ENCODE measurements at regions not wholly inside any gene's neighbourhood (a gene's known extent, or its start where the extent isn't known, plus 50 kb on each side); places are given as distances from the start of the nearest gene placed in this dataset.
"Not testable (repeated sequence)": the region's sequence is repeated elsewhere in the genome, so short reads cannot be mapped to it uniquely, and the experiment has no call there.

DNA sequence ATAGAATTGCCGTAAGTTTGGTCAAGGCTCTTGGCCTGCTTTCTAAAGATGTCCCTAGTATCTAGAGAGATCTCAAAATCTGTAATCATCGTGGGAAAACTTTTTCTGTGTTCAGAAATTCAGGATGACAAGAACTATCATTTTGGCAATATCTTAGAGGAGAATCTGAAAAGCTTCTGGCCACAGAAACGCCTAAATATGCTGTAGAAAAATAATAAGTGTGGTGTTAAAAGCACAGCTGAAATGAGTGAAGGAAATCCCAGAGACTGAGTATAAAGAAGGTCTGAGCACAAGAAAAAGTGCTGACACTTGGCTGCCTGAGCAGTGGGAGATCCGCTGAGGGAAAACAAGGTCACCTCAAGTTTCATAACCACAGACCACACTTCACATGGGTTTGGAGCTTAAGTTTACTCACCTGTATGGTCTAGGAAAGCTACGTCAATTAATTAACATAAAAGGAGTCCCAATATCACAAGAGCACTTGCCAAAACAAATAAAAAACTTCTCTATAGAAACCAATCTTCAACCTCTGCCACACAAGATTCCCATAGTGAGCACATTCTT, 235.2 kb upstream of the IRF2BP2 start:
- DNase-seq (ENCODE audit: low spot score), result no peak

DNA sequence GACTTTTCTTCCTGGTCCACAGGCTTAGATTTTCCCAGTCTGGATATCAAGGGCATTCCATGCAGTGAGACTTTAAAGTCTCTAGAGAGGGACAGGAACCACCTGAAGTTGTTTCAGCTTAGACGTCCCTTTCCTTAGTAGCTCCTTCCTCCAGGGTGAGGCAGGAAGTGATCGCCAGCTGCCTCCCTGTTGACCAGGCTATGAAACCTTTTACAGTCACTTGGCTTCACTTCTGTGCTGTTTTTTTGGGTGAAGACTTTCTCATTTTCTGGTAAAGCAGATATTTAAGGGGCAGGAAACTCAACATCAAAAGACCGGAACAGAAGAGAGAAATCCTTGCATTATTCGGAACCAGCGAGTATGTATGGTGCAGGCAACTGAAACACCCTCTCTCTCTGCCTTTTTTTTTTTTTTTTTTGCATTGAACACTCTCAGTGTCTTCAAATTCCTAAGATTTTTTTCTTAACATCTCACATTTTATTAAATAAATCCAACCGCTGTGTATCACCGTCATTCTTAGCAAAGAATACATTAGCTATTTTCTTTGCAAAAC, 234.6 kb upstream of the IRF2BP2 start:
- DNase-seq (ENCODE audit: low spot score), result peak; percentile 55

DNA sequence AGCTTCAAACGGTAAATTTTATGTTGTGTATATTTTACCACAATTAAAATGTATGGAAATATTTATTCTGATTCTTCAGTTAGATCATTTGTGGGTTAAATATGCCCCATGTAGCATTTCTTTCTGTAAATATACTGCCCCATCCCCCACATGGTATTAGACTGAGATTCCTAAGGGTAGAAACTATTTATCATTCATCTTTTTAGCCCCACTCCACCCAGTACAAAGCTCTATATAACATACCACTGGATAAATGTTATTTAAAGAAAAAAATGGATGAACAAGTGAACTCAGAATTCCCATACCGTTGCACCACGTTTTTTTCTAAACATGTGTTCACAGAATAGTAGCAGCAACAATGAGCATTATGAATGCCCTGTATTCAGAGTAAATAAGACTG, 234.0 kb upstream of the IRF2BP2 start:
- DNase-seq (ENCODE audit: low spot score), result no peak

DNA sequence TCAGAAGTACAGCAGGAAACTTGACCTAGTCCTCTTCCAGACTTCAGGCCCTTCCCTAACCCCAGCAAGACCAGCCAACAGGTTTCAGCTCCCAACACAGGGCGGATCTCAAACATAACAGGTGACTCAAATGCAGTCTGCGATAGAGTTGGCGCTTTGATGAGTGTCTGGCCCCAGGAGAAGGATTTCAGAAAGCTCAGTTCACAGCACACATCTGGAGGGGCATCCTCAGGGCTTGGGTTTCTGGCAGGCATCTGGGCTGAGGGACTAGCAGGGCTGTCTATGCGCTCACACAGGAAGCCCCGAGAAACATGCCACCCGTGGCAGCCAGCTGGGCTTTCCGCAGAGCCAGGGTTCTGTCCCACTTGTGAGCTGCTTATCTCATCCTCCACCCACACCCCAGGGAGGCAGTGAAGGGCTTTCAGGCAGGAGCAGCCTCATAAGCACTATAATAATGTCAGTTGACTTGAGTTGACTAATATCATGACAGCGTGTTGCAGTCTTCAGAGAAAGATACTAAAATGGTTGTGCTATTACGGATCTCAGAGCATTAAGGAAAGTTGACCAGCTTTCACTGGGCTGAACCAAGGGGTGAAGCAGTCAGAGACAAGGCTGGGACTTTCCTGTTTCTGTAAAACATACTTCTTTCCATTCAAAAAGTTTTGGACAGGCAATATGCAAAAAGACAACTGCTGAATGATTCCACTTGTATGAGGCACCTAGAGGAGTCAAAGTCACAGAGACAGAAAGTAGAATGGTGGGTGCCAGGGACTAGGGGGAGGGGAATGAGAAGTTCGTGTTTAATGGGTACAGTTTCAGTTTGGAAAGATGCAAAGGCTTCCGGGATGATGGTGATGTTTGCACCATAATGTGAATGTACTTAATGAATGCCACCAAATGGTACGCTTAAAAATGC, 233.0 kb upstream of the IRF2BP2 start:
- no peak for DNase-seq (ENCODE audit: low spot score)

DNA sequence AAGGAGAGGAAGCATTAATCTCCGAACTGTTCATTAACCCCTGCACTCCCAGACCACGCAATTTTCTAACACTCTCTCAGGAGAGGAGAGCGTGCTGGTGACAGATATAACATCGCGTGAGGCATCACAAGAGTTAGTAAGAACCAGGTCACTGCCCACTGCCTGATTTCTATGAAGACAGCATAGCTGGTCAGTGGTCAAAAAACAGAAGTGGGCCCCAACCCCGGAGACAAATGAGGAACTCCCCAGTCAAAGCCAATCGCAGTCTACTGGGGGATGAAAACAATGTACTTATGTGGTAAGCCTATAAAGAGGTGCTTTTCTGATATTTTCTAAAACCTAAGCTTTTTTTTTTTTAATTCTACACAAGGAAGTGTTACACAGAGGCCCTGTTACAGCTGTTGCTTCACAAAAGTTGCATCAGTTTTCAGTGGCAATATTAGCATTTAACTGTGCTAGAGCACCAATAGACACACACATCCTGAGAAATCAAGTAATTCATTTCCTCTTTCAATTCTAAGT, 231.8 kb upstream of the IRF2BP2 start:
- DNase-seq (ENCODE audit: low spot score), result no peak

DNA sequence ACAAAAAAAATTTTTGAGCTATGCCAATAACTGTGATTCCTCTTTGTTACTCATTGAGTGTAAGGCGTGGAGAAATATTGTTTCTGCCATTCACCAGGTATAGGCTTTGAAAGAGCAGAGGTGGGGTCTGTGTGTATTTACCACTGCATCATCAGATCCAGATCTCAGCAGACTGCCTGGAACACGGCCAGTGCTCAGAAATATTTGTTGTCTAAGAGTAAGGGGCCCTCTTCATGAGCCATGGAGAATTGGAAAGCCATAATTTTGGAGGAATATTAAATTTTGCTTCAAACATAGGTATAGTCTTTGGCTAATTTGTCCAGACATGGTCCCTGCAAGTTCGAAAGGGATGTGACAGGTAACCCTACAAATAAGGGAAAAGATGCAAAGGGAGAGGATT, 231.3 kb upstream of the IRF2BP2 start:
- DNase-seq (ENCODE audit: low spot score), result no peak

DNA sequence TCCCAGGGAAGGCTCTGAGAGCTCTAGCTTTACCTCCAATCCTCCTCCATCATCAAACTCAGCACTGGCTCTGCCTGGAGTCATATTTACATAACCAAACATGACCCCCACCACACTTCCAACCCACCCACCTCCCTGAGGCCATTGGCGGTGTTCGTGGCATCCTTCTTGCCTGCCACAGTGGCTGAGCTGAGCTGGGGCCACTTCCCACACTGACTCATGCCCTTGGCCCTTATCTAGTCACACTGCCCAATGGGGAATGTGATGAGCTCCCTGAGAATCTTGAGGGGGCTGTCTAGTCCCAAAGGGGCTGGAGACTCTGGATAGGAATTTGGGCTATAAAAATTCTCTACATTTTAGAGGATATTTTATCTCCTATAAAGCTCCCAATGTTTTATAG, 230.9 kb upstream of the IRF2BP2 start:
- peak; percentile 41 for DNase-seq (ENCODE audit: low spot score)

DNA sequence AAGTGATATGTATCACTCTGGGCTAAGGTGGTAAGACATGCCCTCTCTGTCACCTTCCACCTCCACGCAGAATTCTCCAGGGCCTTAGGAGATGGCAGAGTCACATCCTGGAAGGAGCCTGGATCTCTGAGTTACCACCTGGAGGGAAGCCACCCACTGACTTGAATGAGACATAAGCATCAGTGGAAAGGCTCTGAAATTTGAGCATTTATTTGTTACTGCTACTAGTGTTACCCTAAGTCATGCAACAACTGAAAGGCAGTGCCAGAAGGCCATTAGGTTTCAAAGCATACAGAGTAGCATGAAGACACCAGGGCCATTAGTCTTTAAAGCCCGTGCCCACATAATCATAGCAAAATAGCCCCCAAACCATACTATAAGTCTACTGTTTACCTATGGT, 230.3 kb upstream of the IRF2BP2 start:
- no peak for DNase-seq (ENCODE audit: low spot score)

DNA sequence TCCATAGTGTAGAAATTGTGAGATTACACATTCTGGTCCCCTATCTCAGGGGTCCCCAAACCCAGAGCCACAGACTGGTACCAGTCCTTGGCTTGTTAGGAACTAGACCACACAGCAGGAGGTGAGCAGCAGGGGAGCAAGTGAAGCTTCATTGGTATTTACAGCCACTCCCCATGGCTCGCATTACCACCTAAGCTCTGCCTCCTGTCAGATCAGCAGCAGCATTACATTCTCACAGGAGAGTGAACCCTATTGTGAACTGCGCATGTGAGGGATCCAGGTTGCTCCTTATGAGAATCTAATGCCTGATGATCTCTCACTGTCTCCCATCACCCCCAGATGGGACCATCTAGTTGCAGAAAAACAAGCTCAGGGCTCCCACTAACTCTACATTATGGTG, 229.7 kb upstream of the IRF2BP2 start:
- peak; percentile 46 for DNase-seq (ENCODE audit: low spot score)

DNA sequence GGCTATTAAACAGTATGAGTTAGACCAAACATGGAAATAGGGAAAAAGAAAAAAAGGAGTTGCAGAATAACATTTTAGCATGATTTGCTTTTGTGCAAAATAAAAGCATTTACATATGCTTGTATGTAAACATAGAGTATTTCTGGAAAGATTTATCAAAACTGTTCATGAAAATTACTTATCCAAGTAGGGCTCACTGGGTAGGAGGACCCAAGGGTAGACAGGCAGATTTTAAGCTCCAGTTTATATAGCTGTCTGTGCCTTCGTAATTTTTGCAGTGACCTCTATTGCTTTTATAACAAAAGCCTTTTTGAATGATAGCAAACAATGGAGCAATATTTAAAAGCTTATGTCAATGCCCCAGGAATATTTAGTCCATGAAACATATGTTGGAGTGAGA, 228.8 kb upstream of the IRF2BP2 start:
- DNase-seq (ENCODE audit: low spot score), result no peak

DNA sequence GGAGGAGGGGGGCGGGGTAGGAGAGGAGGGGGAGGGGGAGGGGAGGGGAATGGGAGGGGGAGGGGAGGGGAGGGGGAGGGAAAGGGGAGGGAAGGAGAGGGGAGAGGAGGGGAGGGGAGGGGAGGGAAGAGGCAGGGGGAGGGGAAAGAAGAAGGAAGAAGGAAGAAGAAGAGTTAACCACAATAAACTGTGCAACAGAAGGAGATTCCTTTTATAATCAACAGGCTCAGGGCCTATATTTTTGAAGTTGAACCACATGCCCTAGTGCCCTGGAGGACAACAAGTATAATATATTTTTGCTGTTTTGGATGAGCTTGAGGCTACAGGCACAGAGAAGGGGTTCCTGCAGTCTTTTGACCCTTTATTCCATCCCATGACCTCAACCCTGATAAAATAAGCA, 228.2 kb upstream of the IRF2BP2 start:
- no peak for DNase-seq (ENCODE audit: low spot score)

DNA sequence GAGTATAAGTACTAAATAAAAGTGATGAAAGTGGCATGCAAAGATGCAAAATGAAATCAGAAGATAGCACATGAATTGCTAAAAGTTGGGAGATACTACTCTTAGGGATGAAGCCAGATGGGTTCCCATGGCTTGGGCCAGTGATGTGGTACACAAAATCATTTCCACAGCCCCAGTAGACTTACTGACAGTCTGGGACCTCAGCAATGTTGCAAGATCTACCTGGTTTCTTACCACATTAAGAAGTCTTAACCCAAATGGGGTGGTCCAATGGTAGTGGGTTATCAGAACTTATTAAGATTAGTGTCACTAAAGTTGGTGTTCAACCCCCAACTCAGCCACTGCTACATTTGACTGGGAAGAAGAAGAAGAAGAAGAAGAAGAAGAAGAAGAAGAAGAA, 227.7 kb upstream of the IRF2BP2 start:
- no peak for DNase-seq (ENCODE audit: low spot score)

DNA sequence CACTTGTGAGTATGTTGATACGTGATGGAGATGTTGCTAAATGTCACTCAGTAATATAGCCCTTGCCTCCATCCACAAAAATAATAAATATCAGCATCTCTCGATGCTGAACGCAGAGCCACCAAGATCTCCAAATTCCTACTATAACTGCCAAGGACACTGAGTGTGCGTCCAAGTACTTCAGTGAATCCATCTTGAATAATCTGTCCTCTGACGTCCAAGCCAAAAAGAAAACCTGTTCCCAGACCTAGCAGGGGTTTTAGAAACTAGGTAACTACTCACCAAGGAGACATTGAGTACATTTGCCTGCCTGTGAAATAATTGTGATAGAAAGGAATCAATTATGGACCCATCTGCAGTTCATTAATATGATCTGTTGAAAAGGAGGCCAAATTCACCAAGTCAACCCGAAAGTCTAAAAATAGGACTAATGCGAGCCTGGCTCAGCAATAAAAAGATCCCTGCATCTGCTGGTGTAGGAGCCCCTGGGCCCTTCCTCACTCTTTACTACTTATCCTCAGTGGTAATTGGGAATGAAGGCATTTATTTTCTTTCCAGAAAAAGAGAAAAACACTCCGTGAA, 226.9 kb upstream of the IRF2BP2 start:
- DNase-seq (ENCODE audit: low spot score), result no peak

DNA sequence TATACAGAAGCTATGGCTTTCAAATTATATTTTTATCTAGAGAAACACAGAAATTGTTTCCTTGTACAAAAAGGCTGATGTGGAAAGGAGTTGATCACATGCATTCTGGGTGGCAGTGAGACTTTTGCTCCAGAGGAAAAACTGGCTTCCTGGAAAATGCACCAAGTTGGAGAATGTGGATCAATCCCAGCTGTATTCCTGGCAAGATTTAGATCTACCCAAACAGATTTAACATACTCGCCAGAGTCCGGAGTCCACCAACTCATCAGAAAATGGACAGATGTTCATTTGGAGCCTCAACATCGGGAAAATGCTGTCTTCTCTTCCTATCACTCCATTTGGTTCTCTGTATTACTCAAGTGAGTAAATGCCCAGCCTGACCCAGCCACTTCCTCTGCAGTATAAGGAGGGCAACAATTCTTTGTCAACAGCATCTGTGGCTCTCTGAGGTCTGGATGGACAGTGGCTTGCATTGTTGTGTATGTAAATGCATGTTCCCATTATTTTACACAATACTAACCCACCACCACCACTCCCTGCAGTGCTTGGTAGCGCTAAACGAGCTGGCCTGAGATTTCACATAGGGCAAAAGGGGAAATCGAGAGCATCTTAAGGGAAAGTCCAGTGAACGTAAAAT, 226.2 kb upstream of the IRF2BP2 start:
- DNase-seq (ENCODE audit: low spot score), result no peak

DNA sequence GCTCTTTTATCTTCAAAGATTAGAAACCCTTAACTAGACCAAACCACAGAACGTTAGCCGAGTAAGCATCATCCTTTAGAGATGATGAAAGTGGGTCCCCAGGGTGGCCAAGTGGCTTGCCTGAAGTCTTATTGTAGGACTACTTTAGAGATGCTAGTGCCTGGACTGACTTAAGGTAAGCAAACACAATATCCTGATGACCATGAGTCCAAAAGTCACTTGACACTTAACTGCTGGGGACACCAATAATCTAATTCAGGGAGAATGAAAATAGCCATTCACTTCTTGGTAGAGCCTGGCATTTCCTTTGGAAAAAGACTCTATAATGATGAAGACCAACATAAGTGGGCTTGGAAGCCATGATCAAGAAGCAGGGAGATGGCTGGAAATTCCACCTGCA, 225.3 kb upstream of the IRF2BP2 start:
- no peak for DNase-seq (ENCODE audit: low spot score)

DNA sequence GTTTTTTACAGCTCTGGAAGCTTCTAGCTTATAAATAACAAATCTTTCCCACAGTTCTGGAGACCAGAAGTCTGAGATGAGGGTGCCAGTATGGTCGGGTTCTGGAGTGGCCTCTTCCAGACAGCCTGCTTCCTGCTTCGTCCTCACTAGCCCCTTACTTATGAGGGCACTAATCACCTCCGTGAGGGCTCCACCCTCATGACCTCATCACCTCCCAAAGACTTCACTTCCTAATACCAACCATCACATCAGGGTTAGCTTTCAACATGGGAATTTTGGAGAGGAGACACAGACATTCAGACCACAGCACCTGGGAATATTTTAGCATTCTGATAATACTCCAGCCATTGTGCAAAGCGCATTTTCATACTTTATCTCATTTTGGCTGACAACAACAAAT, 223.7 kb upstream of the IRF2BP2 start:
- DNase-seq (ENCODE audit: low spot score), result no peak

DNA sequence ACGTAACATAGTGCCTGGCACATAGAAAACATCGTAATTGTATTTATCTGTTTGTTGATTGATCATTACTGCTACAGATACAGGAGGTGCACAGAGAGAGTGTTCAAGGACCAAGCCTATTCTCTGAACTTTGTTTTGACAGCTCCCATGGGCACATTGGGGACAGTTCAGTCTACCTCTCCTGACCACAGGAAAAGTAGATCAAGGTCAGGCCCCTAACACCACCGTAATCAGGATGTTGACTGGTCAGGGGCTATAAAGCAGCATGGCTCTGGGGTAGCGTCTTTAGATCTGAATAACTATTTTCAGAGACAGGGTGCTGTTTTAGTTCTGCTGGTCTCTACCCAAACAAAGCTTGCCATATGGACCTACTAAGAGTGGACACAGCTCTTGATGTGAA, 223.1 kb upstream of the IRF2BP2 start:
- DNase-seq (ENCODE audit: low spot score), result no peak

DNA sequence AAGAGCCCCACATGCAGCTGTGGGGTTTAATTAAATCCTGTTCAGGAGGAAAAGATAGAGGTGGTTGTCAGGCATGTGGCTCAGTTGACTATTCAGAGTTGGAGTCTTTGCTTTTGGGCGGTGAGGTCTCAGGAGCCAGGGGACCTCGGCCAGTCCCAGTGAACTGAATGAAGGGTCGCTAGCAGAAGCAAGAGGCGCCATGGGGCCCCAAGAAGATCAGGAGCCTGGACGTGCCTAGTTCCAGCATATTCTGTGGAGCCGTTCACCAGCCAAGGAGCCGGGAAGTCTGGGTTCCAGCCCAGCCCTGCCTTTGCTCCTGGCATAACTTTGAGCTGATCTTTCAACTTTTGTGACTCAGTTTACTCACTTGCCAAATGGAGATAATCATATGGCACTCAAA, 217.7 kb upstream of the IRF2BP2 start:
- DNase-seq (ENCODE audit: low spot score), result no peak

DNA sequence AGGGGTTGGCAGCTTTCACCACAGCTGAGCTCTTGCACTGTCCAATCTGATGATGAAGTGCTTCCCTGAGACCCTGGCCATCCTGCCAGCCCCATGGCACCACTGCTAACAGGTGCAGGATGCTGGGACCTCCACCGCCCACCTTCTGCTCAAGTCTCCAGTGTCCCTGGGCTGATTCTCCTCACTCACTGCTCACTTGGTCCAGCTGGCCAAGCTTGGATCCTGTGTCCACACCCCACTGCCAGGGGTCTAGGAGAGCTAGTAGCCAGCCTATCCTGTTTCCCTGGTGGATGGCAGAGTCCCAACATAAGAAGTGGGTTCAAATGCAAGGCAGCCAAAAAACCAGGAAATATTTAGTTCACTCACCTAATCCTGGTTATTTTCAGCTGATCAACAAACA, 217.2 kb upstream of the IRF2BP2 start:
- DNase-seq (ENCODE audit: low spot score), result no peak

DNA sequence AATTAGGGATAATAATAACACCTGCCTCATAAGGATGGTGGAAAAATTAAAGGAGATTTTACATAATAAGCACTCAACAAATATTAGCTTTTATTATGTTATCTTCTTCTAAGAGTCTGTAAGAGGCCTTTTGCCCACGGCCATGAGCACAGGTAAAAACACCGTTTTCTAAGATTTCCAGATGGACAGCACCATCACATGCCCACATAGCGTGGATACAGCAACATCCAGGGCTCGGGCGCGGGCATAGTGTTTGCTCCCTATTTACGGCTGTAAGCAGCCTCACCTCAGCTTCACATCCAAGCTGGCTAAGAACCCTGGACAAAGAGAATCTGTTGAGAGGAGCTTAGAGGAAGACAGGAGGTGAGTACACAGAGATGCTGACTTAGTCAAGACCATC, 216.4 kb upstream of the IRF2BP2 start:
- DNase-seq (ENCODE audit: low spot score), result no peak

DNA sequence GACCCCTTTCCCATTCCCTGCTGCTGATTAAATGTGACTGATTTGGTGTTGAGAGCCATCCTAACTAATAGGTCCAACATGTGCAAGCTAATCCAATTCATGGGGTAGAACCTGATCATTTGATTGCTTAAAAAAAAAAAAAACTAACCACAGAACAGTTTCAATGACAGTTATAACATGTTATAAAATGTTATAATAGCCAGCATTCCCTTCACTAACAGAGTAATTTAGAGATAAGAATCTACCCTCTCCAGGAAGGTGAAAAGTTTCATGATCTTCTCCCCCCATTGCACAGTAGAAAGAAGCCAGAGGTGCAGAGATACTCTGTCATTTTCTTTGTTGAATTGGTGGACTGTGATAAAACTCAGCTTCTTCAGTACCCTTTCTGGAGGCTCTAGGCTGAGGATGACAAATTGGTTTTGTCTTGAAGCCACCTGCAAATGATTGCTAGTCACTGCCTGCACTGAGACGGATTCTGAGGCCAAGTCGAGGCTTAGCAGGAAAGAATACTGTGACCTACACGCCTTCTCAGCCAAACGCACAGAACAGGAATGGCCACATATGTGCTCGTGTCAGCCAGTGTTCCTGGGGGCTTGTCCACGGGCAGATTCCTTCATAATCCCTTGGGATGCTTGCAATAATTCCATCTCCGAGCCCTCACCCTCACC, 215.7 kb upstream of the IRF2BP2 start:
- DNase-seq (ENCODE audit: low spot score), result no peak

DNA sequence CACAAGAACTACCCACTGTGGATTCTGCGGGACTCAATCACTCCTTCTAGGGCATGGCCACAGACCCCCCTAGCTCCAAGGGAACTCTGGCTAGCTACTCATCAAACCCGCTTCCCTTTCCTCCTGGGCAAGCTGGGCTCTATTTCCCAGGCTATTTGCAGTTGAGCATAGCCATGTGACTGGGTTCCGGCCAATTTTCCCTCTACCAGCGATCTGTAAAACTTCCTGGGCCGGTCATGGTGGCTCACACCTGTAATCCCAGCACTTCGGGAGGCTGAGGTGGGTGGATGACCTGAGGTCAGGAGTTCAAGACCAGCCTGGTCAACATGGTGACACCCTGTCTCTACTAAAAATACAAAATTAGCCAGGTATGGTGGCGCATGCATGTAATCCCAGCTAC, 214.9 kb upstream of the IRF2BP2 start:
- not testable (repeated sequence) for DNase-seq (ENCODE audit: low spot score)

Measured in A172 (cell line).